GM12874 (cell line): ENCODE measurements at regions not wholly inside any gene's neighbourhood (a gene's known extent, or its start where the extent isn't known, plus 50 kb on each side); places are given as distances from the start of the nearest gene placed in this dataset.

Experiments
- TF ChIP-seq, protein P1 (sequence below): IDR thresholded peaks from 2 replicates; pipeline ENCODE4 v1.5.1; 2011; ENCODE audit warnings: low read depth, mild to moderate bottlenecking, control low read depth, low read length, moderate library complexity; ENCODE audit not compliant: insufficient read depth

DNA sequence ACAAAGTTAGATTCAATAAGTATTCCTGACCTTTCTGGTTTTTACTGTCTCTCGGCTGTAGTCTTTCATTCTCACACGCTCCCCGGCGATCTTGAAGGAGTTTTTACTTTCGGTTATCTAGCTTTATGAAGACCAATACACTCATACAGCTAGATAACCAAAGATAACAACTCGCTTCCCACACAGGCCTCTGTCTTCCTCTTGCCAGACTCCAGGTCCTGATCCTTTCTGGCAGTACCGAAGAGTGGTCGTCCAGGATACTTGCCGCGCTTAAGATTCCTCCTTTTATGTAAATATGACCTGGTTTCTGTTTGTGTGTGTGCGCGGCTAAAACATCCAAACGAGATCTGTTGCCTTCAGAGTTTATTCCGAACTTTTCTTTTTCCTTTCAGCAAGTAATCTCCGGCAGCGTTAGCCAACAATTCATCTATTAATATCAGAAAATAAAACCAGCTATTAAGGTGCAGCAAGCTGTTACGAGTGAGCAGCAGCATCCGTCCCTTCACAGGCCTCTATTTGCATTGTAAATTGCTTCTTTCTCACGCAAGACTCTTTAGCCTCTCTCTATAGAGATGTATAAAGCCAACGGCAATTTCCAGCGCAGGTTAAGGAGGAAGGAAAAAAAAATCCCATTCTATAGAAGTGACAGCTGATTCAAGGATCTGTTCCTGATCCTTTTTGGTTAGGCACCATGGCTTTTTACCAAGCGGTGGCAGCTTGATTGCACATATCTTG is 216.1 kb downstream of the MEF2C start:
- TF ChIP-seq, protein P1, sequence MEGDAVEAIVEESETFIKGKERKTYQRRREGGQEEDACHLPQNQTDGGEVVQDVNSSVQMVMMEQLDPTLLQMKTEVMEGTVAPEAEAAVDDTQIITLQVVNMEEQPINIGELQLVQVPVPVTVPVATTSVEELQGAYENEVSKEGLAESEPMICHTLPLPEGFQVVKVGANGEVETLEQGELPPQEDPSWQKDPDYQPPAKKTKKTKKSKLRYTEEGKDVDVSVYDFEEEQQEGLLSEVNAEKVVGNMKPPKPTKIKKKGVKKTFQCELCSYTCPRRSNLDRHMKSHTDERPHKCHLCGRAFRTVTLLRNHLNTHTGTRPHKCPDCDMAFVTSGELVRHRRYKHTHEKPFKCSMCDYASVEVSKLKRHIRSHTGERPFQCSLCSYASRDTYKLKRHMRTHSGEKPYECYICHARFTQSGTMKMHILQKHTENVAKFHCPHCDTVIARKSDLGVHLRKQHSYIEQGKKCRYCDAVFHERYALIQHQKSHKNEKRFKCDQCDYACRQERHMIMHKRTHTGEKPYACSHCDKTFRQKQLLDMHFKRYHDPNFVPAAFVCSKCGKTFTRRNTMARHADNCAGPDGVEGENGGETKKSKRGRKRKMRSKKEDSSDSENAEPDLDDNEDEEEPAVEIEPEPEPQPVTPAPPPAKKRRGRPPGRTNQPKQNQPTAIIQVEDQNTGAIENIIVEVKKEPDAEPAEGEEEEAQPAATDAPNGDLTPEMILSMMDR, result no peak

DNA sequence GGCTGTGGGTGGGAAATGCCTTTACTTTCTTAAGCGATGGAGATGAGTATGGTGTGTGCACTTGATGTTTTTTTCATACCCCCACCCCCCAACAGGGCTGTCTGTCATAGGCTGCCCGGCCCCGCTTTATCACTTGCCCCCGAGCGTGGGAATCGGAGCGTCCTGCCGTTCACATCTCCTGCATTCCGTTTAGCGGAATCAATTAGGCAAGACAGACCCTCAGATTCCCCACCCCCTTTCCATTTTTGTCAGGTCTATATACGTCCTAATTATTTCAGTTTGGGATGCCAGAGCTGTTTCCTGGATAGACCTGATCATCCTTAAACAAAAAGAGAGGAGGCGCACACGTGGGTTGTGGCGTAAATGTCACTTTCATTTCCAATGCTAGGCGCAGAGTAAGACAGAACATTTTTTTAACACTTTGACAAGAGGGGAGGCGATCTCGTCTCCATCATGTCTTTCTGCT is 217.2 kb downstream of the MEF2C start:
- TF ChIP-seq, protein P1, result no peak

DNA sequence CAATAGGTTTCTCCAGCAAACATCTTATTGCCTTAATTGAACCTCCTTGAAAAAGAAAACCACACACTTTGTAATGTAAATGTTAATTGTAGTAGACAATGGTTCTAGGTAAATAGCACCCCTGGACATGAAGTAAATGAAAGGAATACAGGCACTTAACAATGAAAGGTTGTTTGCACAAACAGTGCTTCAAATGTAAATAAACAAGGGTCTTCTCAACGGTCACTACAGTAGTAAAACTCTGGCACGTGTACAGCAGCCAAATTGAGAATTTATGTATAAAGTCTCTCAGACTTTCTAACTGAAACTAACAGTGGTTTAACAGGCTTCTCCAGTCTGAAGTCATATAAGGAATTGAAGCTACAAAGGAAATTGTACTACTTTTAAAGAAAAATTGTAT is 218.3 kb downstream of the MEF2C start:
- TF ChIP-seq, protein P1, result no peak

DNA sequence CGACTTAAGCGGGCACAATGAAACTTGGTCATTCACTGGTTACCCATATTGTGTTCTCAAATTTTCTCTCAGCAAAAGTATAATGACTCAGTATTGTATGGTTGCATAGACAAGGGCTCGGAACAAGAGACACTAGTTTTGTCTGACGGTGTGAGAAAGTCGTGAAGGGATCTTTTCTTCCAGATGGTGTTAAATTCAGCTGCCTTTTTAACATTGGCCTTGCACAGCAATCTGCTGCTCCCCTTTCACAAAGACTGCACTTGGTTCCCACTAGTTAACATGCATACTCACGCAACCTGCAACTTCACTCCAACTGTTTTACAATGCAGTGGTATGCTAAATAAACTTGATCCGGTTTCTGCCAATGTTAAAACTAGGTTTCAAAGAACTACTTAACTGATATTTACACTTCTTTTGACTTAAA is 219.2 kb downstream of the MEF2C start:
- TF ChIP-seq, protein P1, result no peak

DNA sequence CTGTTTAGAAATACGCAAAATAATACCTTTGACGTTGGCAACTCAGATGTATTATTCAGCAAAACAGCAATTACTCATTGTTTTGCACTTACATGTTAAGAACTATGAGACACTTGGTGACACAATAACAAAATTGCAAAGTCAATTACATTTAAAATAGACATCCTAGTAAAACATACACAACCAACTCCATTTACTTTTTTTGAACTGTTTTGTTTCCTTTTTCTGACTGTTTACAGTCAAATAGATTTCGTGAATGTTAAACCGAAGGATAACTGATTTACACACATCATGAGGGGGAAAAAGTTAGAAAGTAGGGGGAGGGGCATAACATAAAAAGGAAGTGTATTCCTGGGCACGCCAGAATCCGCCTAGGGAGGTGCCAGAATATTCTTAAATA is 220.1 kb downstream of the MEF2C start:
- TF ChIP-seq, protein P1, result no peak

DNA sequence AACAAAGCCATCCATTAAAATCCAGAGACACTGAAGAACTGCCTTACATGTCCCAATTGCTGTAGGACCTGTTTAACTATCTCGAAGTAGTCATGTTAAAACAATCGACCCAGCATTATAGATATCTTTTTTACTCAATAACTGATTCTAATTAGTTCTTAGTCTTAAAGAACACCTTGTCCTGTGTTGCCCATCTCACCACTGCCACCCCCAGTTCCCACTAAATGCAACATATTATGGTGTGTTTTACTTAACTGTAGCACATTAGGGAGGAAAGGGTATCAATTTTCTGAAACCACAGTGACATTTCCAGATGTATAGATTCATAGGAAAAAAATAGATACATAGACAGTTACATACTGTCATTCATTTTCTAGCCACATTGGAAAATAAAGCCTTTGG is 221.2 kb downstream of the MEF2C start:
- TF ChIP-seq, protein P1, result no peak

DNA sequence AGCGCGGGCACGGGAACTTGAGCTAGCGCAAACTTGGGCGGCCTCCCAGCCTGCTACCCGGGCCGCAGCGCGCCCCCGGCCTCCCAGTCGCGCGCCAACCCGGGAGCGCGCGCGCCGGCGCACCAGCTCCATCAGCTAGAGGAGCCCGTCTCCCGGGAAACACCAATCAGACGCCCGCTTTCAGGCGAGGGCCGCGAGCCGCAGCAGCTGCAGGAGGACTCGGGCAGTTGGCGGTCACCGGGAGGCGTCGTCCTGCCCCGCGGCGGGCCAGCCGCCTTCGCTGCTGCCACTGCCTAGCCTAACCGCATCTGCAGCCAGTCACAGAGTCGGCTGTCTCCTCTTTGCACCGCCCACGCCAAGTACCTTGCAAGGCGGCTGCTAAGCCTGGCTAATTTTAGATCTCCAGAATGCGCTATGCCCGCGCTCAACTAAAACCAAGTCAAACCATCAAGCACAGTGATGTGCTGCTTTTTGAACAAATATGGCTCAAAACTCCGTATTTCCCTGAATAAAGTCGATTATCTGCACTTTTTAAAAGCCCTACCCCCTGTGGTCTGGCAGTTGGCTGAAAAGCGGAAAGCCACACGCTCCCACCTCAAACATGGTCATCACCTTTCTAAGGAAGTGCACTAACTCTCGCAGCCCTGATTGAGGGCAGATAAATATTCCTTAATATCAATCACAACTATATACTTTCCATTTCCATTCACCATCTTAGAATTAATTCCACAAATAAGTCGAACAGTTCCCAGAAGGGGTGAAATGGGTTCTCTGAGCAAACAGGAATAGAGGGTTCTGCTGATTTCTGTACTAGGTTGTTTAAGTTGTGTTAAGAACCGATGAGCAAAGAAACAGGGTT is 221.8 kb downstream of the MEF2C start:
- TF ChIP-seq, protein P1, result no peak
